ENCODE measurements at regions not wholly inside any gene's neighbourhood (a gene's known extent, or its start where the extent isn't known, plus 50 kb on each side); places are given as distances from the start of the nearest gene placed in this dataset.

DNA sequence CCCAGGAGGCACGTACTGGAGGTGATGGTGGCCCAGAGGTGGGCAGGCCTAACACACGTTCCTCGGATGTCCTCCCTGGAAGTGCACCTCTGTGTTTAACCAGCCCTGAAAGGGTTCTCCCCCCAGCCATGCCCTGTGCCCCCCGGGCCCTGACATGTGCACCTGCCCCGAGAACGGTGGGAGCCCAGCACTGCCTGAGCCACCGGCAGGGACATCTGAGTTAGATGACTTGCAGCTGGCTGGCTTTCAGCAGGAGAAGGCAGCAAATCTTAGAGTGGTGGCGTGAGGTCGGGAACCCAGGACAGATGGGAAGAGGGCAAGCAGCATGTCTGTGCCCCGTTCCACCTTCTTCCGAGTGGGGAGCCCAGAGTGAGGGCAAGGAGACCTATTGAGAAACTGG, 291.8 kb downstream of the TCERG1L start:
- Histone ChIP-seq H3K27ac (no peak overlapping the region), H3K4me1 (no peaks in the 10 kb centered on the region), H3K27me3 (peaks cover 0 to 35% (median 0%) of the 10 kb centered on the region in 9 donors), H3K9me3 (no peaks in the 10 kb centered on the region), H3K4me3 (no peak overlapping the region), H3K36me3 (no peaks in the 10 kb centered on the region)
- 62 to 77% (median 75%) methylated on average over 8 to 11 of the region's 11 CpGs for WGBS, 4 donors
- intact Hi-C loops (cut with DNase I): no loop called here
- DNase-seq (no peak), ATAC-seq (no peak)
- TF ChIP-seq, protein P1, sequence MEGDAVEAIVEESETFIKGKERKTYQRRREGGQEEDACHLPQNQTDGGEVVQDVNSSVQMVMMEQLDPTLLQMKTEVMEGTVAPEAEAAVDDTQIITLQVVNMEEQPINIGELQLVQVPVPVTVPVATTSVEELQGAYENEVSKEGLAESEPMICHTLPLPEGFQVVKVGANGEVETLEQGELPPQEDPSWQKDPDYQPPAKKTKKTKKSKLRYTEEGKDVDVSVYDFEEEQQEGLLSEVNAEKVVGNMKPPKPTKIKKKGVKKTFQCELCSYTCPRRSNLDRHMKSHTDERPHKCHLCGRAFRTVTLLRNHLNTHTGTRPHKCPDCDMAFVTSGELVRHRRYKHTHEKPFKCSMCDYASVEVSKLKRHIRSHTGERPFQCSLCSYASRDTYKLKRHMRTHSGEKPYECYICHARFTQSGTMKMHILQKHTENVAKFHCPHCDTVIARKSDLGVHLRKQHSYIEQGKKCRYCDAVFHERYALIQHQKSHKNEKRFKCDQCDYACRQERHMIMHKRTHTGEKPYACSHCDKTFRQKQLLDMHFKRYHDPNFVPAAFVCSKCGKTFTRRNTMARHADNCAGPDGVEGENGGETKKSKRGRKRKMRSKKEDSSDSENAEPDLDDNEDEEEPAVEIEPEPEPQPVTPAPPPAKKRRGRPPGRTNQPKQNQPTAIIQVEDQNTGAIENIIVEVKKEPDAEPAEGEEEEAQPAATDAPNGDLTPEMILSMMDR (IDR thresholded peaks at IDR 0.05): no peak
- no peak for TF ChIP-seq POLR2A (IDR thresholded peaks at IDR 0.05)

- H3K36me3 ChIP-seq: no peaks in the 10 kb centered on the region
- intact Hi-C loops (cut with DNase I): no loop called here
These were observed 290.7 kb downstream of the TCERG1L start for GRCh38 chr10:131020775-131021174.

DNA sequence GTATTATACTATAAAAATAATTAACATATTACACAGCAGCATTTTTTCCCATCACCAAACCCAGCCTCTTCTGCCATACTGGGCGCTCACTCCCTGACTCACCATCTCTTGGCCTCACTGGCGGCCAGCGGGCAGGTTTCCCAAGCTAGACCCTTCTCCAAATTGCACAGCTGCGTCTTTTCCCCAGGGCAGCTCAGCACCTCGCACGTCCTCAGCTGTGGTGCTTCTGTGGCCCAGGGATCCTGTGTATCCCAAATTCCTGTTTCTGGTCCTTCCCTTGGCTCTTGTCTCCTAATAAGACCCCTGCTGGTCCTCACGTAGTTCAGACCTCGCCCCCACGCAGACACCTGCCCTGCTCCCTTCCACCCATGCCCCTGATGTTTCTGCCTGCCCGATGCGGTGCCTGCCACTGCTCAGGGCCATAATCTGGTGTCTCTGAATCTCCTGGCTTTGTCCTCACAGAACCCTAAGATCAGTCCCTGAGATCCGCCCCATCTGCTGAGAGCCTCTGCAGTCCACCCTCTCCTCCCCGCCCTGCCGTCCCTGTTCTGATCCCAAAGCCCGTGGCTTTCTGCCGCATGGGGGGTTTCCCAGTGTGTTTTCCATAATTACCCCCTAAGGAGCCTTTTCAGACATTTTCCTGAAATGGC, 290.1 kb downstream of the TCERG1L start:
- peak in 1 of 4 donors; percentile 36 for ATAC-seq
- intact Hi-C loops (cut with DNase I): no loop called here

More at GRCh38 chr10:131020775-131021174, 290.7 kb downstream of the TCERG1L start:
- no peak overlapping the region for H3K4me3 ChIP-seq
- 65 to 96% (median 91%) methylated on average over 2 to 7 of the region's 7 CpGs for WGBS, 4 donors
- H3K9me3 ChIP-seq: no peaks in the 10 kb centered on the region
- TF ChIP-seq, protein P1 (IDR thresholded peaks at IDR 0.05): no peak
- TF ChIP-seq POLR2A (IDR thresholded peaks at IDR 0.05): no peak
- H3K4me1 ChIP-seq: no peaks in the 10 kb centered on the region
- ATAC-seq (no peak), DNase-seq (no peak)
- H3K27me3 ChIP-seq: peaks cover 0 to 40% (median 0%) of the 10 kb centered on the region in 9 donors
- H3K27ac ChIP-seq: no peak overlapping the region

GRCh38 chr10:131021969-131022368, 289.6 kb downstream of the TCERG1L start:
- no peak for TF ChIP-seq POLR2A (IDR thresholded peaks at IDR 0.05)
- TF ChIP-seq, protein P1 (IDR thresholded peaks at IDR 0.05): no peak
- Histone ChIP-seq H3K9me3 (no peaks in the 10 kb centered on the region), H3K36me3 (no peaks in the 10 kb centered on the region), H3K4me3 (no peak overlapping the region), H3K4me1 (no peaks in the 10 kb centered on the region), H3K27me3 (peaks cover 0 to 40% (median 0%) of the 10 kb centered on the region in 9 donors), H3K27ac (no peak overlapping the region)
- WGBS, 4 donors: 55 to 72% (median 70%) methylated on average over 4 of the region's 4 CpGs
- DNase-seq: no peak
- no peak for ATAC-seq
- intact Hi-C loops (cut with DNase I): no loop called here

More for the DNA sequence above, 290.1 kb downstream of the TCERG1L start:
- peaks cover 0 to 40% (median 0%) of the 10 kb centered on the region in 9 donors for H3K27me3 ChIP-seq
- H3K4me3 ChIP-seq: no peak overlapping the region
- no peak for TF ChIP-seq POLR2A (IDR thresholded peaks at IDR 0.05)
- TF ChIP-seq, protein P1 (IDR thresholded peaks at IDR 0.05): no peak
- DNase-seq: peak in 1 of 5 donors; percentile 42
- WGBS, 4 donors: 71 to 82% (median 77%) methylated on average over 16 of the region's 16 CpGs
- H3K9me3 ChIP-seq: no peaks in the 10 kb centered on the region
- H3K4me1 ChIP-seq: no peaks in the 10 kb centered on the region
- no peak overlapping the region for H3K27ac ChIP-seq
- H3K36me3 ChIP-seq: no peaks in the 10 kb centered on the region
